A549 (cell line): ENCODE measurements at regions not wholly inside any gene's neighbourhood (a gene's known extent, or its start where the extent isn't known, plus 50 kb on each side); places are given as distances from the start of the nearest gene placed in this dataset.

ENCODE experiments used
- BHLHE40 ChIP-seq: IDR thresholded peaks from 2 replicates; pipeline ENCODE4 v1.6.1; 2012; ENCODE audit warnings: low read depth, low read length, inconsistent platforms
- CHD4 ChIP-seq: fragments of 200-600 bp; sonication (generic); IDR thresholded peaks from 2 replicates; pipeline ENCODE4 v1.6.1; 2016; ENCODE audit warnings: antibody characterized with exemption, mild to moderate bottlenecking, borderline replicate concordance
- ESRRA ChIP-seq: fragments of 150-350 bp; IDR thresholded peaks from 2 replicates; pipeline ENCODE4 v1.6.1; 2014; ENCODE audit warnings: mild to moderate bottlenecking, low read length, borderline replicate concordance
- KDM1A ChIP-seq: fragments of 200-600 bp; sonication (generic); IDR thresholded peaks from 2 replicates; pipeline ENCODE4 v1.6.1; 2016; ENCODE audit warnings: low read depth, mild to moderate bottlenecking
- MAZ ChIP-seq: fragments of 150-350 bp; IDR thresholded peaks from 2 replicates; pipeline ENCODE4 v1.6.1; 2014; ENCODE audit warnings: antibody characterized with exemption, low read depth, low read length, borderline replicate concordance
- NR3C1 ChIP-seq: fragments of >200 bp; sonication (Bioruptor Twin); formaldehyde crosslinking; IDR thresholded peaks from 3 replicates; pipeline ENCODE4 v1.6.1; 2017
- POLR2A ChIP-seq: IDR thresholded peaks from 2 replicates; pipeline ENCODE4 v1.6.1; 2012; ENCODE audit warnings: mild to moderate bottlenecking, low read length
- TFCP2L1 ChIP-seq: fragments of 250-450 bp; sonication (Bioruptor Pico); IDR thresholded peaks from 2 replicates; pipeline ENCODE4 v1.5.0; 2021; ENCODE audit warnings: mild to moderate bottlenecking
- TP53 ChIP-seq: fragments of 250-450 bp; sonication (Bioruptor Pico); IDR thresholded peaks from 2 replicates; pipeline ENCODE4 v1.5.0; 2021; ENCODE audit warnings: mild to moderate bottlenecking, moderate library complexity
- TF ChIP-seq, protein P1 (sequence below): fragments of >200 bp; sonication (Bioruptor Twin); formaldehyde crosslinking; IDR thresholded peaks from 3 replicates; pipeline ENCODE4 v1.5.1; 2016
- TF ChIP-seq, protein P2 (sequence below): fragments of 250-450 bp; sonication (Bioruptor Pico); IDR thresholded peaks from 2 replicates; pipeline ENCODE4 v1.5.0; 2021; ENCODE audit warnings: mild to moderate bottlenecking, moderate library complexity, borderline replicate concordance
- TF ChIP-seq, protein P3 (sequence below): IDR thresholded peaks from 2 replicates; pipeline ENCODE4 v1.6.1; 2012; ENCODE audit warnings: low read depth, borderline replicate concordance
- TF ChIP-seq, protein P4 (sequence below): fragments of 200-600 bp; sonication (generic); IDR thresholded peaks from 2 replicates; pipeline ENCODE4 v1.6.1; 2016; ENCODE audit warnings: antibody characterized with exemption, mild to moderate bottlenecking, moderate library complexity
- TF ChIP-seq, protein P5 (sequence below): IDR thresholded peaks from 2 replicates; pipeline ENCODE4 v1.6.1; 2012

DNA sequence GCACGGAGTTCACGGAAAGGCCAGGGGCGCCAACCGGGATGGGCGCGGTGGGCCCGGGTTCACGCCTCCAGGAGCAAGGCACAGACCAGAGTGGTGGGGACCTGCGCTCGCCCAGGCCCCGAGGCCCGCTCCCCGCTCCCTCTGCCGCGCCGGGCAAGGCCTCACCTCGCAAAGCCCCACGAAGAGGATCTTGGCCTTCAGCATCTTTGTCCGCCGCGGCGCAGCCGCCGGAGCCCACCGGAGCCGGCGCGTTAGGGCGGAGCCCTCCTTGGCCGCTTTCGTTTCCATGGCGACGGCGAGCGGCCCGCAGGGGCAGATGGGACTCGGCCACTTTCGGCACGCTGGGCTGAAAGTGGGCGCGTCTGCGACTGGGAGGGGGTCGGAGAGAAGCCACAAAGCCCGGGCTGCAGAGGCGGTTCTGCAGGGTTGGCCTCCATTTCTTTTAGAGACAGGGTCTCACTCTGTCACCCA is 944.4 kb upstream of the ZNF722 start:
- no peak for TF ChIP-seq POLR2A
- TF ChIP-seq TFCP2L1 (CRISPR knock-in tag) = no peak
- TF ChIP-seq, protein P1, sequence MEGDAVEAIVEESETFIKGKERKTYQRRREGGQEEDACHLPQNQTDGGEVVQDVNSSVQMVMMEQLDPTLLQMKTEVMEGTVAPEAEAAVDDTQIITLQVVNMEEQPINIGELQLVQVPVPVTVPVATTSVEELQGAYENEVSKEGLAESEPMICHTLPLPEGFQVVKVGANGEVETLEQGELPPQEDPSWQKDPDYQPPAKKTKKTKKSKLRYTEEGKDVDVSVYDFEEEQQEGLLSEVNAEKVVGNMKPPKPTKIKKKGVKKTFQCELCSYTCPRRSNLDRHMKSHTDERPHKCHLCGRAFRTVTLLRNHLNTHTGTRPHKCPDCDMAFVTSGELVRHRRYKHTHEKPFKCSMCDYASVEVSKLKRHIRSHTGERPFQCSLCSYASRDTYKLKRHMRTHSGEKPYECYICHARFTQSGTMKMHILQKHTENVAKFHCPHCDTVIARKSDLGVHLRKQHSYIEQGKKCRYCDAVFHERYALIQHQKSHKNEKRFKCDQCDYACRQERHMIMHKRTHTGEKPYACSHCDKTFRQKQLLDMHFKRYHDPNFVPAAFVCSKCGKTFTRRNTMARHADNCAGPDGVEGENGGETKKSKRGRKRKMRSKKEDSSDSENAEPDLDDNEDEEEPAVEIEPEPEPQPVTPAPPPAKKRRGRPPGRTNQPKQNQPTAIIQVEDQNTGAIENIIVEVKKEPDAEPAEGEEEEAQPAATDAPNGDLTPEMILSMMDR = no peak
- no peak for TF ChIP-seq TP53 (CRISPR knock-in tag)
- TF ChIP-seq, protein P2, sequence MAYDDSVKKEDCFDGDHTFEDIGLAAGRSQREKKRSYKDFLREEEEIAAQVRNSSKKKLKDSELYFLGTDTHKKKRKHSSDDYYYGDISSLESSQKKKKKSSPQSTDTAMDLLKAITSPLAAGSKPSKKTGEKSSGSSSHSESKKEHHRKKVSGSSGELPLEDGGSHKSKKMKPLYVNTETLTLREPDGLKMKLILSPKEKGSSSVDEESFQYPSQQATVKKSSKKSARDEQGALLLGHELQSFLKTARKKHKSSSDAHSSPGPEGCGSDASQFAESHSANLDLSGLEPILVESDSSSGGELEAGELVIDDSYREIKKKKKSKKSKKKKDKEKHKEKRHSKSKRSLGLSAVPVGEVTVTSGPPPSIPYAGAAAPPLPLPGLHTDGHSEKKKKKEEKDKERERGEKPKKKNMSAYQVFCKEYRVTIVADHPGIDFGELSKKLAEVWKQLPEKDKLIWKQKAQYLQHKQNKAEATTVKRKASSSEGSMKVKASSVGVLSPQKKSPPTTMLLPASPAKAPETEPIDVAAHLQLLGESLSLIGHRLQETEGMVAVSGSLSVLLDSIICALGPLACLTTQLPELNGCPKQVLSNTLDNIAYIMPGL = no peak
- no peak for TF ChIP-seq CHD4
- TF ChIP-seq MAZ = no peak
- TF ChIP-seq ESRRA = no peak
- no peak for TF ChIP-seq BHLHE40
- TF ChIP-seq, protein P3, sequence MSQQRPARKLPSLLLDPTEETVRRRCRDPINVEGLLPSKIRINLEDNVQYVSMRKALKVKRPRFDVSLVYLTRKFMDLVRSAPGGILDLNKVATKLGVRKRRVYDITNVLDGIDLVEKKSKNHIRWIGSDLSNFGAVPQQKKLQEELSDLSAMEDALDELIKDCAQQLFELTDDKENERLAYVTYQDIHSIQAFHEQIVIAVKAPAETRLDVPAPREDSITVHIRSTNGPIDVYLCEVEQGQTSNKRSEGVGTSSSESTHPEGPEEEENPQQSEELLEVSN = no peak
- TF ChIP-seq, protein P4, sequence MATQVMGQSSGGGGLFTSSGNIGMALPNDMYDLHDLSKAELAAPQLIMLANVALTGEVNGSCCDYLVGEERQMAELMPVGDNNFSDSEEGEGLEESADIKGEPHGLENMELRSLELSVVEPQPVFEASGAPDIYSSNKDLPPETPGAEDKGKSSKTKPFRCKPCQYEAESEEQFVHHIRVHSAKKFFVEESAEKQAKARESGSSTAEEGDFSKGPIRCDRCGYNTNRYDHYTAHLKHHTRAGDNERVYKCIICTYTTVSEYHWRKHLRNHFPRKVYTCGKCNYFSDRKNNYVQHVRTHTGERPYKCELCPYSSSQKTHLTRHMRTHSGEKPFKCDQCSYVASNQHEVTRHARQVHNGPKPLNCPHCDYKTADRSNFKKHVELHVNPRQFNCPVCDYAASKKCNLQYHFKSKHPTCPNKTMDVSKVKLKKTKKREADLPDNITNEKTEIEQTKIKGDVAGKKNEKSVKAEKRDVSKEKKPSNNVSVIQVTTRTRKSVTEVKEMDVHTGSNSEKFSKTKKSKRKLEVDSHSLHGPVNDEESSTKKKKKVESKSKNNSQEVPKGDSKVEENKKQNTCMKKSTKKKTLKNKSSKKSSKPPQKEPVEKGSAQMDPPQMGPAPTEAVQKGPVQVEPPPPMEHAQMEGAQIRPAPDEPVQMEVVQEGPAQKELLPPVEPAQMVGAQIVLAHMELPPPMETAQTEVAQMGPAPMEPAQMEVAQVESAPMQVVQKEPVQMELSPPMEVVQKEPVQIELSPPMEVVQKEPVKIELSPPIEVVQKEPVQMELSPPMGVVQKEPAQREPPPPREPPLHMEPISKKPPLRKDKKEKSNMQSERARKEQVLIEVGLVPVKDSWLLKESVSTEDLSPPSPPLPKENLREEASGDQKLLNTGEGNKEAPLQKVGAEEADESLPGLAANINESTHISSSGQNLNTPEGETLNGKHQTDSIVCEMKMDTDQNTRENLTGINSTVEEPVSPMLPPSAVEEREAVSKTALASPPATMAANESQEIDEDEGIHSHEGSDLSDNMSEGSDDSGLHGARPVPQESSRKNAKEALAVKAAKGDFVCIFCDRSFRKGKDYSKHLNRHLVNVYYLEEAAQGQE = no peak
- no peak for TF ChIP-seq NR3C1
- TF ChIP-seq, protein P5, sequence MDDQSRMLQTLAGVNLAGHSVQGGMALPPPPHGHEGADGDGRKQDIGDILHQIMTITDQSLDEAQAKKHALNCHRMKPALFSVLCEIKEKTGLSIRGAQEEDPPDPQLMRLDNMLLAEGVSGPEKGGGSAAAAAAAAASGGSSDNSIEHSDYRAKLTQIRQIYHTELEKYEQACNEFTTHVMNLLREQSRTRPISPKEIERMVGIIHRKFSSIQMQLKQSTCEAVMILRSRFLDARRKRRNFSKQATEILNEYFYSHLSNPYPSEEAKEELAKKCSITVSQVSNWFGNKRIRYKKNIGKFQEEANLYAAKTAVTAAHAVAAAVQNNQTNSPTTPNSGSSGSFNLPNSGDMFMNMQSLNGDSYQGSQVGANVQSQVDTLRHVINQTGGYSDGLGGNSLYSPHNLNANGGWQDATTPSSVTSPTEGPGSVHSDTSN = no peak
- TF ChIP-seq KDM1A = no peak
